ENCODE measurements at regions not wholly inside any gene's neighbourhood (a gene's known extent, or its start where the extent isn't known, plus 50 kb on each side); places are given as distances from the start of the nearest gene placed in this dataset.
"Not testable (repeated sequence)": the region's sequence is repeated elsewhere in the genome, so short reads cannot be mapped to it uniquely, and the experiment has no call there.

GRCh38 chr3:4914464-4914863 is 64.8 kb upstream of the BHLHE40 start:
- Histone ChIP-seq H4K5ac (ENCODE audit: insufficient read length, low read depth, low read length) (no peak overlapping the region), H3K18ac (ENCODE audit: insufficient read length, low read depth, low read length) (no peak overlapping the region), H2BK15ac (ENCODE audit: low read depth, low read length) (no peak overlapping the region), H3T11ph (ENCODE audit: low read length) (no peak overlapping the region), H3K9me3 (ENCODE audit: control insufficient read depth, low read depth, low read length) (no peaks in the 10 kb centered on the region), H4K20me1 (ENCODE audit: control insufficient read depth, insufficient read depth, insufficient read length) (no peaks in the 10 kb centered on the region), H3K14ac (ENCODE audit: insufficient read depth, low read length) (no peak overlapping the region), H2BK12ac (ENCODE audit: insufficient read length, low read depth, low read length) (no peak overlapping the region), H3K79me1 (ENCODE audit: insufficient read depth, low read depth, low read length, poor library complexity, severe bottlenecking) (no peaks in the 10 kb centered on the region), H3K27me3 (ENCODE audit: insufficient read depth, low read length) (no peaks in the 10 kb centered on the region), H2BK120ac (ENCODE audit: low read depth, low read length, poor library complexity, severe bottlenecking) (no peak overlapping the region), H3K9ac (ENCODE audit: extremely low read depth, insufficient read length, low read length) (no peak overlapping the region), H3K4me2 (ENCODE audit: insufficient read depth, insufficient read length, low read length) (no peak overlapping the region), H3K56ac (ENCODE audit: insufficient read length, low read depth, low read length) (no peak overlapping the region), H2BK5ac (ENCODE audit: insufficient read length, low read length) (no peak overlapping the region), H3K4me1 (ENCODE audit: insufficient read depth, low read length) (no peaks in the 10 kb centered on the region), H2AK5ac (ENCODE audit: insufficient read length, low read length) (no peak overlapping the region), H3K23me2 (ENCODE audit: insufficient read length, low read depth, low read length, poor library complexity, severe bottlenecking) (no peaks in the 10 kb centered on the region), H3K23ac (ENCODE audit: insufficient read length, low read depth, low read length) (no peak overlapping the region), H4K91ac (ENCODE audit: insufficient read length, low read depth, low read length) (no peak overlapping the region), H3K4ac (ENCODE audit: low read depth, low read length) (no peak overlapping the region), H2BK20ac (ENCODE audit: low read depth, low read length, poor library complexity, severe bottlenecking) (no peak overlapping the region), H3K79me2 (ENCODE audit: insufficient read depth, low read length) (no peaks in the 10 kb centered on the region), H4K8ac (replicated peaks; ENCODE audit: insufficient read length, low read depth, low read length) (no peak overlapping the region), H2AFZ (ENCODE audit: low read length) (no peak overlapping the region), H3K27ac (ENCODE audit: insufficient read length, low read depth, low read length) (no peak overlapping the region)
- no CpG with 5 or more reads among the region's 5 CpGs for WGBS (ENCODE audit: extremely low coverage, insufficient read length, low lambda C conversion rate)
- Mint-ChIP-seq H3K9me3 (peaks cover 3% of the 10 kb centered on the region in 2 experiments; a peak in 2 of 5 replicates), H3K36me3 (ENCODE audit: insufficient read depth in 1 of 3, low read depth in 3 of 3) (peaks cover 0 to 8% (median 2%) of the 10 kb centered on the region in 3 experiments; a peak in 4 of 7 replicates), H3K4me1 (0 out of 4 replicates have a peak, but pooled peaks cover 3% of the 10 kb centered on the region in 2 experiments), H3K27ac (no peak overlapping the region), H3K4me3 (no peak overlapping the region), H3K27me3 (ENCODE audit: low read depth) (peaks cover 1% of the 10 kb centered on the region; the same call in 1 of the 2 replicates)
- DNase-seq: no peak
- TF ChIP-seq CTCF (conservative IDR thresholded peaks at IDR 0.05): no peak

GRCh38 chr3:4921589-4921988 is 57.6 kb upstream of the BHLHE40 start:
- not testable (repeated sequence) for H3K18ac ChIP-seq (ENCODE audit: insufficient read length, low read depth, low read length); H2BK15ac ChIP-seq (ENCODE audit: low read depth, low read length); H3K4me2 ChIP-seq (ENCODE audit: insufficient read depth, insufficient read length, low read length); H3K9ac ChIP-seq (ENCODE audit: extremely low read depth, insufficient read length, low read length); H3K27ac Mint-ChIP-seq; DNase-seq; H2AFZ ChIP-seq (ENCODE audit: low read length); H3K36me3 Mint-ChIP-seq (ENCODE audit: insufficient read depth in 1 of 3, low read depth in 3 of 3); H3K79me2 ChIP-seq (ENCODE audit: insufficient read depth, low read length); H2BK20ac ChIP-seq (ENCODE audit: low read depth, low read length, poor library complexity, severe bottlenecking); H3K4me3 Mint-ChIP-seq; H3K27me3 ChIP-seq (ENCODE audit: insufficient read depth, low read length); H3K23ac ChIP-seq (ENCODE audit: insufficient read length, low read depth, low read length); H3T11ph ChIP-seq (ENCODE audit: low read length); H3K56ac ChIP-seq (ENCODE audit: insufficient read length, low read depth, low read length); H3K27ac ChIP-seq (ENCODE audit: insufficient read length, low read depth, low read length); H4K20me1 ChIP-seq (ENCODE audit: control insufficient read depth, insufficient read depth, insufficient read length); H3K4ac ChIP-seq (ENCODE audit: low read depth, low read length); H3K27me3 Mint-ChIP-seq (ENCODE audit: low read depth); H3K9me3 ChIP-seq (ENCODE audit: control insufficient read depth, low read depth, low read length); H3K23me2 ChIP-seq (ENCODE audit: insufficient read length, low read depth, low read length, poor library complexity, severe bottlenecking); H2AK5ac ChIP-seq (ENCODE audit: insufficient read length, low read length); H2BK5ac ChIP-seq (ENCODE audit: insufficient read length, low read length); H3K4me1 Mint-ChIP-seq; H2BK12ac ChIP-seq (ENCODE audit: insufficient read length, low read depth, low read length); H4K91ac ChIP-seq (ENCODE audit: insufficient read length, low read depth, low read length); H2BK120ac ChIP-seq (ENCODE audit: low read depth, low read length, poor library complexity, severe bottlenecking); H4K8ac ChIP-seq (replicated peaks; ENCODE audit: insufficient read length, low read depth, low read length); H3K4me1 ChIP-seq (ENCODE audit: insufficient read depth, low read length); H3K79me1 ChIP-seq (ENCODE audit: insufficient read depth, low read depth, low read length, poor library complexity, severe bottlenecking); H4K5ac ChIP-seq (ENCODE audit: insufficient read length, low read depth, low read length); H3K14ac ChIP-seq (ENCODE audit: insufficient read depth, low read length); H3K9me3 Mint-ChIP-seq
- no CpG with 5 or more reads among the region's 2 CpGs for WGBS (ENCODE audit: extremely low coverage, insufficient read length, low lambda C conversion rate)
